ENCODE measurements at regions not wholly inside any gene's neighbourhood (a gene's known extent, or its start where the extent isn't known, plus 50 kb on each side); places are given as distances from the start of the nearest gene placed in this dataset.

GRCh38 chr1:29800522-29800956 is 564.2 kb downstream of the PTPRU start:
- no peak for TF ChIP-seq EZH2 (IDR thresholded peaks at IDR 0.05; ENCODE audit: low read length)
- TF ChIP-seq, protein P1, sequence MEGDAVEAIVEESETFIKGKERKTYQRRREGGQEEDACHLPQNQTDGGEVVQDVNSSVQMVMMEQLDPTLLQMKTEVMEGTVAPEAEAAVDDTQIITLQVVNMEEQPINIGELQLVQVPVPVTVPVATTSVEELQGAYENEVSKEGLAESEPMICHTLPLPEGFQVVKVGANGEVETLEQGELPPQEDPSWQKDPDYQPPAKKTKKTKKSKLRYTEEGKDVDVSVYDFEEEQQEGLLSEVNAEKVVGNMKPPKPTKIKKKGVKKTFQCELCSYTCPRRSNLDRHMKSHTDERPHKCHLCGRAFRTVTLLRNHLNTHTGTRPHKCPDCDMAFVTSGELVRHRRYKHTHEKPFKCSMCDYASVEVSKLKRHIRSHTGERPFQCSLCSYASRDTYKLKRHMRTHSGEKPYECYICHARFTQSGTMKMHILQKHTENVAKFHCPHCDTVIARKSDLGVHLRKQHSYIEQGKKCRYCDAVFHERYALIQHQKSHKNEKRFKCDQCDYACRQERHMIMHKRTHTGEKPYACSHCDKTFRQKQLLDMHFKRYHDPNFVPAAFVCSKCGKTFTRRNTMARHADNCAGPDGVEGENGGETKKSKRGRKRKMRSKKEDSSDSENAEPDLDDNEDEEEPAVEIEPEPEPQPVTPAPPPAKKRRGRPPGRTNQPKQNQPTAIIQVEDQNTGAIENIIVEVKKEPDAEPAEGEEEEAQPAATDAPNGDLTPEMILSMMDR (optimal IDR thresholded peaks at IDR 0.05 in 1 of 3, IDR thresholded peaks at IDR 0.05 in 1 of 3, conservative IDR thresholded peaks at IDR 0.05 in 1 of 3; ENCODE audit: extremely low read depth in 1 of 3, insufficient read depth in 2 of 3, low read length in 3 of 3), result no peak

All from keratinocyte (primary cell).